ENCODE measurements at regions not wholly inside any gene's neighbourhood (a gene's known extent, or its start where the extent isn't known, plus 50 kb on each side); places are given as distances from the start of the nearest gene placed in this dataset.
A peak's percentile ranks its signal among the peaks of the same experiment; 100 is the strongest.

DNA sequence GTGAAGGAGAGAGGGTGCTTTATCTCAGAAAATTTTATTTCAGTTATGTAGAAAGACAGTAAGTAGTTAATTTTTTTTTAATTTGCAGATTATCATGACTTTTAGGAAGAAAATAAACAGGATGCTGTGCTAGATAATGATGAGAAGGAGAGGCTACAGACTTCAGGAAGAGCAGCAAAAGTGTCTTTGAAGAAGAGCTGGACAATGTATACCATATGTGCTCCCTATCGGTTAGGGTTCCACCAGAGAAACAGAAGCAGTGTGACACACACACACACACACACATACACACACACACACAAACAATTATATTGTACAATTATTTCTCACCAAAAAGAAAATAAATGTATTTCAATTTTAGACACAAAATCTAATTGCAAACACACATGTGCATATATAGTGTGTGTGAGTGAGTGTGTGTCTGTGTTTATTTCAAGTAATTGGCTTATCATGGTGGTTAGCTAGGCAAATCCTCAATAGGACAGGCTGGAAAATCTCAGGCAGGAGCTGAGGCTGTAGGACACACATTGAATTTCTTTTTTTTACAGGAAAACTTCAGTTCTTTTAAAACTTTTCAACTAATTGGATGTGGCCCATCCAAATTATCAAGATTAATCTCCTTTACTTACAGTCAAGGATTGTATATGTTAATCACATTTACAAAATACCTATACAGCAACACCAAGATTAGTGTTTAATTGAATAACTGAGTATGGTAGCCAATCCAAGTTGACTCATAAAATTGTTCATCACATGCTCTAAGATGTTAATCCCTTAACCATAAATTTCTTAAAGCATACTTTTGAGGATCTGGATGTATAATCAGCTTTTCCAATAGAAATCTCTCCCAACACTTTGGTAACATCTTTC lies 235.8 kb upstream of the DCN start:
- no peak for DNase-seq

DNA sequence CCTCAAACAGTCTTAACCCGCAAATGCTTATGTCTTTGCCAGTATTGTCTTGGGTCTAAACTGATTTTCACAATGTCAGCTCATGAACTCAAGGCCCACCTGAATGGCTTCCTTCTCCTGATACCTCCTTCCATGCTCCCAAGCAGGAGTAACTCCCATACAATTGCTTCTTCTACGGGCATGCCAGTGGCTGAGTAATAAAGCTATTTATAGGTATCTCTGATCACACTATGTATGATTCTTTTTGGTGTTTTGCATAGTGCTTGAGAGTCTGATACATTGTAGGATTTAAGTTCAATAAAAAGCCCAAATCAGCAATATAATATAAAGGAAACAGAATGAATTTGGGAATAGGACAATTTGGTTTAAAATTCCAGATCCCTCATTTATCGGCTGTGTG lies 235.0 kb upstream of the DCN start:
- no peak for DNase-seq

GRCh38 chr12:91414636-91415035 lies 232.0 kb upstream of the DCN start:
- no peak for DNase-seq

DNA sequence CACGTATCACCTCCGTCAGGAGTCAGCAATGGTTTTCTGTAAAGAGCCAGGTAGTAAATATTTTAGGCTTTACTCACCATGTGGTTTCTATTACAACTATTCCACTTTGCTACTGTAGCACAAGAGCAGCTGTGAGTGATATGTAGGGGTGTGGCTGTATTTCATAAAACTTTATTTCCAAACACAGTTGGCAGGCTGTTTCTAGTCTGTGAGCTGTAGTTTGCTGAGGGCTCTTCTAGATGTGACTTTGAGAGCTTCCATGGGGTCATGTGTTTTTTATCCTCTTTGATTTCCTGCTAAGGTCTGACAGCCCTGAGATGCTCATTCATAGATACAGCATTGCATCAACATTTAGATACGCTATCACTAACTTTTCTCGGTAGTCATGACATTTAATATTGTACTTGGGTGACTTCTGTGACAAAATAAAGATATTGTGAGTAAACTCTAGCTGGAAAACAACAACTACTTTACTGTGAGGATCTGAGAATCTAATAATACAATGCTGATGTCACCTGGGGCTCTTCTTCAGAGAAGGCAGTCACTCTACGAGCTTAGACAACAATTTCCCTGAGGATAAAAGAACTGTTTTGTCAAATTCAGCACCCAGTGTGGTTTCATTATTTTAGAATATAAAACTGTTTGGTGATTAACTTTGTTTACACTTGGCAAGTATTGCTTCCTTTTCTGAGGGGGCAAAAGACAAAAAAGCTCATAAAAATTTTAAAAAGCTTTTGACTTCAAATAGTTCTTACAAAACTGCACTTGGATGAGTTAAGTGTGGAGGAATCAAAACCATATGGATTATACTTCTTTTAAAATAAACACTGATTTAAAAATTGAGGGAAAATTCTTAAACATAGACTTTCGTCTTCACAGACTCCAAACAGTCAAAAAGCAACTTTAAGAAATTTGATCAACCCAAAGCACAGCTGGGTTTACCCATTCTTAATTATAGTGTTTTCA lies 231.2 kb upstream of the DCN start:
- DNase-seq, result no peak

DNA sequence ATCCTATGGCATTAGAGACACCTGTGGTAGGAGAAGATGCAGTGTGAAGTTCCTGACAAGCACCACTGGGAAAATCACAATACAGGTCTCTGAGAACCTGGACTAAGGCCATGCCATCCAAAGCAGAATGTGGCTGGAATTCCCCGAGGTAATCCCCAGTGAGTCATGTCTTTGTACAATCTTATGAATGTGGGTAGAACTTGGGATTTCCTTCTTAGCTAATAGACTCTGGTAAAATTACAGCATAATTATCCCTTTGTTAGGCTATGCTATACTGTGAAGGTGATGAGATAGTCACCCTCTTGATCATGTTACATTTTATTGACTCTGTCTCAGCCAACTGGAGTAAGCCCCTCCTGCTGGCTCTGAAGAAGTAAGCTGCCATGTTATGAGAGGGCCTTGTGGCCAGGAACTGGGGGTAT lies 224.3 kb upstream of the DCN start:
- no peak for DNase-seq

DNA sequence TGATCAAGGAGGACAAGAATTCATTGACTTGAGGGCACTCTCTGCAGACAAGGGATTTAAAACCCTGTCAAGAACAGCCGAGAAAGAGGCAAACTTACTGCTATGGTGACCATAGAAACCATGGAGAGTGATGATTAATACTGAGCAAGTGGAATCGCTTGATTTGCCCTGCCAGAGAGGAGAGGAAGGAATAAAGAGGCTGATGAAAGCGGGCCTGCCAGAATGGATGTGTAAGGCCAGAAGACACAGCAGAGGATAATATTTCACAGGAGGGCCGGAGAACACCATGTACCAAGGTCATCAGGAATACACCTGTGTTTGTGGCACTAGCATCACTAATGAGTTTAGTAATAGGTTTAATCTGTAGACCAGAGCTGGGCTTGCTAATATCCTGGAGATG lies 221.8 kb upstream of the DCN start:
- DNase-seq, result no peak

DNA sequence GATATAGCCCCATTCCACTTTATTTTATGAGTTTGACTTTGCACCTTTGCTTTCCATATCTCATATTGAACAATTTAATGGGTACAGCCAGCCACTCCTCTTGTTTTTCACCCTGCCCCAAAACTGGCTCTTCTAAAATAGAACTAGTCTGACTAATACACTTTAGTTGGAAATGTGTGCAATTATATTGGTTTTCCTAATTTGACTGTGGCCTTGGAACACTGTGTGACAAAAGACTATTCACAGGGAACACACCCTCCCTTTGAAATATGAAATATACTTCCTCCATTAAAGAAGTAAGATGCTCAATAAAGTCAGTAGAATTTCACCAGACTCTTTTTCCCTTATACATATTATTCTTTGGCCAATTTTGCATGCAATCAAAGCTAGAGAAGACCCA lies 218.6 kb upstream of the DCN start:
- DNase-seq, result no peak

DNA sequence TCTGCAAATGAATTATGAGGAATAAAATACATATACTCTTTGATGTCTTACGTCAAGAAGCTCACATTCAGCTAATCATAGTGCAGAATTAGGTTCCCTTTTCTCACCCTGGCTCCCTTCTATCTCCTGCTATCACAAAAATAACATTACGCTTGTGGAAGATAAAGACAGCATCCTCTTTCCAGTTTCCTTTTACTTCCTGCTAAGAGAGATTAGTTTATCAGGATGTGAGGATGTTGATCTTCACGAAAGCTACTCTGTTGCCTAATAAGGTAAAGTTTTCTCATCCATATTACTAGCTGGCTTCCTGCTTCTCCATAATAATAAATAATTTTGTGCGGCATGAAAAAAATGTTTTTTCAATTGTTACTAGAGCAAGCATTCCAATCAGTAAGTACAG lies 217.7 kb upstream of the DCN start:
- DNase-seq, result no peak

DNA sequence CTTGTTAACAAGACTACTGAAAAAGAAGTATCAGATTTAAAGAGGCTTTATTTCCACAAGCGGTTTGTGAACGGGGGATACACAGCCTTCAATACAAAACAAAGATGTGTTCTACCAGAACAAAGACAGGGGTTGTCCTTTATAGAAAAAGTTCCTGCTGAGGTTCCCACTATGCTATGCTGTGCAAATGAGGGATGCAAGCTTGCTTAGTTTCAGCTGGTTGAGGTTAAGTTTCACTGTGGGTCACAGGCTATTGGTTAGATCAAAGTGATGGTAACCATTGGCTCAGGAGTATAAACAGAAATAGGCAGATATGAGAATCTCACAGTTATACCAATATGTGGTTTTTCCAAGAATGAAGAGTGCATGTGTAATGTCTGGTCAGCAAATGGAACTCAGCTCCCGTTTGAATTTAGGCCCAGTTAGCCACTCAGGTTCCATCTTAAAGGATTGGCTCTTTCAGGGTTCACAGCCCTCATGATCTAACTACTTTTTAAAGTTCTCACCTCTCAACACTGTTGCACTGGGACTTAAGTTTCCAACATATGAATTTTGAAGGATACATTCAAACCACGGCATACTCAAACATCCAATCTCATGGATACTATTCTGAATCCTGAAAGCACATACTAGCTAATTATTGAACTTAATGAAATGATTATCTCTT lies 215.4 kb upstream of the DCN start:
- no peak for DNase-seq

DNA sequence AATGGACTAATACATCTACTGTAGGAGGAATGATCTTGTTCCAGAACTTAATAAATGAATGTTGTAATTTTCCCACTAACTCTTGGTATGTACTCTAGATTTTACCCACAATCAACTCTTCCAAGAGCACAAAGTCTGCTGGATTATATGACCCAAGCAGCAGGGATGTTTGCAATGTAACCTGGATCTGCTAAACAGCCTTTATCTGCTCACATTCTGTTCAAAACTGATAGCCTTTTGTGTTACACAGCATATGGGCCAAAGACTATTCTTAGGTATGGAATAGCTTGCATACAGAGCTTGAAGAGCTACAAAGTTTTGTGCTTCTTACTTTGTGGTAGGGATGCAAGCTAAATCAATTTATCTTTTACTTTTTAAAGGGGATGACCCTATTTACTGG lies 213.7 kb upstream of the DCN start:
- no peak for DNase-seq

DNA sequence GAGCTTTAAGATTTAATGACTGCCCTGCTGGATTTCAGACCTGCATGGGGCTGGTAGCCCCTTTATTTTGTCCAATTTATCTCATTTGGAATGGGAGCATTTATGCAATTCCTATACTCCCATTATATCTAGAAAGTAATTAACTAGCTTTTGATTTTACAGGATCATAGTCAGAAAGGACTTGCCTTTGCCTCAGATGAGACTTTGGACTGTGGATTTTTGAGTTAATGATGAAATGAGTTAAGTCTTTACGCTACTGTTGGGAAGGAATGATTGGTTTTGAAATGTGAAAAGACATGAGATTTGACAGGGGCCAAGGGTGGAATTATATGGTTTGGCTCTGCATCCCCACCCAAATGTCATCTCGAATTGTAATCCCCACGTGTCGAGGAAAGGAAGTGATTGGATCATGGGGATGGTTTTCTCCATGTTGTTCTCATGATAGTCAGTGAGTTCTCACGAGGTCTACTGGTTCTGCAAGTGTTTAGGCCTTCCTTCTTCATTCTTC lies 213.1 kb upstream of the DCN start:
- no peak for DNase-seq

DNA sequence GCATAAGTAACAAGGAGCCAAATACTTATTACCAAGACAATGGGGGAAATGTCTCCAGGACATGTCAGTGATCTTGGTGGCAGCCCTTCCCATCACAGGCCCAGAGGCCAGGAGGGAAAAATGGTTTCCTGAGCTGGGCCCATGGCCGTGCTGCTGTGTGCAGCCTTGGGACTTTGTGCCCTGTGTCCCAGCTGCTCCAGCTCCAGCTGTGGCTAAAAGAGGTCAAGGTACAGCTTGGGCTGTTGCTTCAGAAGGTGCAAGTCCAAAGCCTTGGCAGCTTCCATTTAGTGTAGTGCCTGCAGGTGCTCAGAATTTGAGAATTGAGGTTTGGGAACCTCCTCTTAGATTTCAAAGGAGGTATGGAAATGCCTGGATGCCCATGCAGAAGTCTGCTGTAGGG lies 212.3 kb upstream of the DCN start:
- DNase-seq, result no peak

GRCh38 chr12:91388573-91388972 lies 206.0 kb upstream of the DCN start:
- no peak for DNase-seq

- DNase-seq, result no peak
Measured at GRCh38 chr12:91387461-91388134, 205.0 kb upstream of the DCN start.

DNA sequence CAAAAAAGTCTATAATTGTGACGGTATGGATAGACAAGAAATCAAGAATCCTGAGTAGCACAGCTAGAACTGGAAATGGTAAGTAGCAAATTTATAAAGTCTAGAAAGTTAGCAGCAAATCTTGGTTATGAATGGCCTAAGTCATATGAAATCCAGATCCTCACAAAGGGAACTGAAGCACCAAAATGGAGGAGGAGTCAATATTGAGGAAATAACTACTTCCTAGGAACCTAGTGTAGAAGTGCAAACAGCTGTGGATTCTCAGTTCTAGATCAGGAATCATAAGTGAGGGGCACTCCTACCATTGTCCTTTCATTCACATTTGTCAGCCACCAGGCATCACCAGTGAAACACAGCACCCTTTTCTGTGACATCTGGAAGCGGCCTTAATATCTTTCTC lies 202.2 kb upstream of the DCN start:
- no peak for DNase-seq

DNA sequence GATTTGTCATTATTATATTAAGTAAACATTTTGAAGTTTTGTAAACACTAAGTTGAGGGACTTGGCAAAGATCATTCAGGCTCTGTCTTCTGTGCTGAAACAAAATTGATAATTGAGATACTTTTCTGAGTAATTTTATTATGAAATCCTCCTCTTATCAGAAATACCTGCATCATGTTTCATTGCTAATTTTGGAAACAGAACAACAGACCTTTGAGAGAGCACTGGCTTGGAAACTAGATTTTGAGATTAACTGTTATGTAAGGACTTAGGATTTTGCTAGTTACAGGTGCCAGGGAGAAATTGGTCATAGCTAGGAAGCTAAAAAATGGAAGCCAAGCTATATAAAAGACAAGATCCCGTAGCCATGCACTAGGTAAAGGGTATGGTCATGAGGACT lies 201.7 kb upstream of the DCN start:
- DNase-seq, result no peak

GRCh38 chr12:91383099-91383498 lies 200.5 kb upstream of the DCN start:
- no peak for DNase-seq

DNA sequence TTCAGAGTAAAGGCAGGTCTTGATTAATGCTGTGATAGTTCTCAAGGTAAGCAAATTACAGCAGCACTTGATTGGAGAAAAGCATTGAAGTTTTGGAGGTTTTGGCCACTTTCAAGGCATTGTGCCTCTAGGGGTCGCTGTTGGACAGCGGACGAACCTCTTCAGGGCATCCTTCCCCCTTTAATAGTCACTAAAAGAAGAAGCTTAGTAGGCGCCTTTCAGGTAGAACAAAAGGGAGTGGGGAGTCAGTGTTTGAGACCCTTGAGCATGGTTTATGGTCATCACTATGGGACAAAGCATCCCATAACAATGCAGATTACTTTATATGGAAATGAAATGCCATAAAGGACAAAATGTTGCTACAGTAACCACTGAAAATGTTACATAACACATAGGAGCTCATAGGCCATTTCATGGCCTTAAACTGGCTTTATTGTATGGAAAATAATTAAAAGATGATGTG lies 199.5 kb upstream of the DCN start:
- DNase-seq, result peak; percentile 30

DNA sequence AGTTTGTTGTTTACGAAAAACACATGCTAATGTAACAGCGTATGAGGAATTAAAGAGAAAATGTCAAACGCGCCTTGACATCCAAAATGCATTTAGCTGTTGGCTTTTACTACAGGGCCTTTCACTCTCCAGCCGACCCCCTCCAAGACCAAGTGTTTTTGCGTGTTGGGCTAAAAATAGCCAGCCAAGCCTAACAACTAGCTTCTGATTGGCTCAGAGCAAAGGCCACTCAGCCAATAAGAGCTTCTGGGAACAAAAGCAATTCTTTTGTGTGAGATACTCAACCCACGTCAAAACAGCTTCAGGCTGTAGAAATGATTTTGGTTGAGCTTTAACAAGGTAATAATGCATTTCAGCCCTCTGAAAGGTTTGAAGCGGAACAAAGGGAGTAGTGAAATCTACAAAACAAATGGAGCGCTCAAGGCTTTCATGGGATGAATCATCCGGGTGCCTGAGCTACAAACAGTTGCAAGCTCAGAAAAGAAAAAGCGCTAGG lies 198.7 kb upstream of the DCN start:
- DNase-seq, result no peak

- DNase-seq, result no peak
Measured at GRCh38 chr12:91380631-91381030, 198.0 kb upstream of the DCN start.

- no peak for DNase-seq
Measured at GRCh38 chr12:91379051-91379775, 196.6 kb upstream of the DCN start.

- no peak for DNase-seq
Measured at GRCh38 chr12:91377436-91377835, 194.8 kb upstream of the DCN start.

Measured in NCI-H1417 treated with DMSO at 0.1 percent for 48 hours (cell line).